GM12875 (cell line): ENCODE measurements at regions not wholly inside any gene's neighbourhood (a gene's known extent, or its start where the extent isn't known, plus 50 kb on each side); places are given as distances from the start of the nearest gene placed in this dataset.

Source experiments
- H3K4me3 ChIP-seq: one replicate; pipeline ENCODE4 v1.5.1; 2011; ENCODE audit warnings: low read depth, low read length, control low read depth
- CTCF ChIP-seq: IDR thresholded peaks from 2 replicates; pipeline ENCODE4 v1.5.1; 2011; ENCODE audit warnings: low read depth, mild to moderate bottlenecking, control low read depth, inconsistent platforms, low read length, moderate library complexity, borderline replicate concordance; ENCODE audit not compliant: insufficient read depth

DNA sequence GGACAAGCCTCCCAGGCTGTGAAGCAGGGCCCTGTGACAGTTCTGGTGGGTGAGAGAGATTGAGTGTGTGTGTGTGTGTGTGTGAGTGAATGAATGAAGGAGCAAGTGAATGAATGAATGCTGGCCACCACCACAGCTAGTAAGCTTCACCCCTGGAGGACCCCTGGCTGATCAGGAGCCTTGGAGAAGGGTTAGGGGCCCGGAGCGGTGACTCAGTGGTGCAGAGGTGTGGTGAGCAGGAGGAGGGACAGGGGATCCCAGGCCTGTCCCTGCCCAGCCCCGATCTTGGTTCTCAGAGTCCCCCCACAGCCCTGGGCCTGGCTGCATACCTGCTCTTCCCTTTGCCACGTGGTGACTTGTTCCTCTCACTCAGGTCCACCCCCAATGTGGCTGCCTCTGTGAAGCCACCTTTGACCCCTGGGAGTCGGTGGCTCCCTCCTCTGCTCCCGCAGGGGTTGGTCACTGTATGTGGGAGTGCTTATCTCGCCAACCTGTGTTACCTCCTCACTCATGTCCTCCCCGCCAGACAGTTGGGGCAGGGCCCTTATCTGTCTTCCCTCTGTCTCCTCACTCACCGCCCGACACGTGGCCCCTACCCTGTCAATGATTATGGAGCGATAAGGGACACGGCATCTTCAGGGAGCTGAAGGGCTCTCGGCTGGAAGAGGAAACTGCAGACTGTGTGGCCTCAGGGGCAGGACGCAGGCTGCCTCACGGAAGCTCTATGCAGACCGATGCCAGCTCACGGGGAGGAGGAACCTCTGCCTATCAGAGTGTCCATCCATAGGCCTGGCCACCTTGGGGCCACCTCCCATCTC lies 99.9 kb upstream of the PITX1 start:
- H3K4me3 ChIP-seq: no peak overlapping the region
- no peak for TF ChIP-seq CTCF

DNA sequence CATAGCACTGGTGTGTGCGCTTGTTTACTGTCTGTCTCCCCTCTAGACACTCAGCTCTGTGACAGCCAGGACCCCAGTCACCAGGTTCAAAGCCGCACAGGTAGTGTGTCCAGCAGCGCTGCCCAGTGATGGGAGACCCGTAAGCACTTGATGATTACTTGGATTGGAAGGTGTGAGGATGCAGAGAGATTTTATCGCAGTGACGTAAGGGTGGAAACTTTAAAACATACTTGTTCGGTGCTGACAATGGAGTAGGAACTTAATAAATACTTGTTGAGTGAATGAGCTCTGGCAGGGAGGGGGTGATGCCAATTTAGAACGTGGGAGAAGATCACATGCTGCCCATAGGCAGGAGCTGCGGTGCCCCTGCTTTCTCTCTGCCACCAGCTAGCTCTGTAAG lies 99.2 kb upstream of the PITX1 start:
- TF ChIP-seq CTCF: no peak

GRCh38 chr5:135131801-135132680 lies 98.0 kb upstream of the PITX1 start:
- H3K4me3 ChIP-seq: no peak overlapping the region
- TF ChIP-seq CTCF: no peak

More for the DNA sequence above, 99.2 kb upstream of the PITX1 start:
- no peak overlapping the region for H3K4me3 ChIP-seq

DNA sequence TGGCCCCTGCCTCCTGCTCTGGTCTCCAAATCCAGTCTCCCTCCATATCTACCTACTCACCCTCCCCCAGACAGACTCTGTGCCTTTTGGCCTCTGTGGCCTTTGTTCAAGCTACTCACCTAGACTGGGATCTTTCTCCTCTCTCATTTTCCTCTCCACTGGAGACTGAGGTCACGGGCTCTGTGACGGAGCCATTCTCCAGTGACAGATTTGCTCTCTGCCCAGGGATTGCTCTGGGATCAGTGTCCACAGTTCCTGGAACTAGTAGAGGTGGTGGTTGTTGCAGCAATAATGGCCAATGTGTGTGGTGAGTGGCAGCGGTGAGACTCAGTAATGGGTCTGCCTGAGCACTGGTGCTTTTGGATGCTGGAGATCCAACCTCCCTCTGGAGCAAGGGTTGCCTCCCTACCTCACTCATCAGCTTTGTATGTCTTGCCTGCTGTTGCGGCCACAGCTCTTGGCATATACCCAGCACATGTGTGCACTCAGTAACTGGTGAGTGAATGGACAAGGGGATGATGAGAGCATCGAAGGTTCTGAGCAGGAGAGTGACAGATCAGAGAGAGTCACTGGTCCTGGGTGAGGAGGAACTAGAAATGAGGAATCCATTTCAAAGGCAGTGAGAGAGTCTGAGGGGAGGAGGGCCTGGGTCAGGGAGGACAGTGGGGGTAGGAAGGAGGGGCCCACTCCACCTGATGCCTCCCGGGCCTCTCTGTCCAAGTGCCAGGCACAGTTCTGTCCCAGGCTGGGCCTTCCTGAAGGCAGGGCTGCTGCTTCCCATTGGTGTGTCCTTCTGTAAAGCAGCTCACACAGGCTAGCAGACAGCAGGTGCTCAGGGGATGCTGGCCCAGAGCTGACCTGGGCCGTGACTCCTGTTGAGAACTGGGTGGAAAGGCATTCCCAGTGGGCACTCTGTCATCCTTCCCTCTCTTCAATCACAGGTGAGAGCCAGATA lies 96.5 kb upstream of the PITX1 start:
- no peak overlapping the region for H3K4me3 ChIP-seq
- TF ChIP-seq CTCF: no peak

DNA sequence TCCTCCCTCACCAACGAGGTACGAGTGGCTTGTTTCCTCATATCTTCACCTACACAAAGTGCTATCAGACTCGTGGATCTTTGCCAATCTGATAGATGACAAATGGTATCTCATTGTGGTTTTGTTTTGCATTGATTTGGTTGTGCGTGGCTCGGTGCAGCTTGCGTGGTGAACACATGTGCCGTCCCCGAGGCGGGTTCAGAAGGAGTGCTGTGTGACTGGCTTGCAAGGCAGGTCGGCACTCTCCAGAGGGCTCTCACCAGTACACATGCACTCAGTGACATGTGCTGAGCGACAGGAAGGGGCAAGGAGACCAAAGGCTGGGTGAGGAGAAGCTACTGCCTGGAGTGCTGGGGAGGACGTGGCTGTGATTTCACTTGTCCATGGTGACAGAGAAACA lies 95.3 kb upstream of the PITX1 start:
- no peak overlapping the region for H3K4me3 ChIP-seq
- no peak for TF ChIP-seq CTCF

- H3K4me3 ChIP-seq: no peak overlapping the region
- TF ChIP-seq CTCF: no peak
Measured at GRCh38 chr5:135128361-135128760, 94.3 kb upstream of the PITX1 start.
